K562 (cell line): ENCODE measurements at regions not wholly inside any gene's neighbourhood (a gene's known extent, or its start where the extent isn't known, plus 50 kb on each side); places are given as distances from the start of the nearest gene placed in this dataset.

Source experiments
- ATF7 ChIP-seq: fragments of 450-650 bp; IDR thresholded peaks from 2 replicates; pipeline ENCODE4 v1.7.1; 2014; ENCODE audit warnings: mild to moderate bottlenecking, moderate library complexity
- C11orf30 ChIP-seq: fragments of 450-650 bp; IDR thresholded peaks from 2 replicates; pipeline ENCODE4 v1.6.1; 2016; ENCODE audit warnings: low read depth, mild to moderate bottlenecking
- ESRRA ChIP-seq: fragments of 450-650 bp; IDR thresholded peaks from 2 replicates; pipeline ENCODE4 v1.6.1; 2014; ENCODE audit warnings: low read depth, mild to moderate bottlenecking, moderate library complexity, borderline replicate concordance
- JUN ChIP-seq, 2 experiments: sonication (generic) in 1 of 2; formaldehyde crosslinking in 1 of 2; IDR thresholded peaks; 2 replicates each; pipeline versions ENCODE4 v1.6.1 to v1.8.0; 2012 to 2022; ENCODE audit warnings: borderline replicate concordance in 2 of 2, mild to moderate bottlenecking in 2 of 2, improper control_type of control experiment in 1 of 2, low read depth in 1 of 2, low read length in 1 of 2, missing genetic modification reagents in 1 of 2
- MAFK ChIP-seq: IDR thresholded peaks from 2 replicates; pipeline ENCODE4 v1.6.1; 2011; ENCODE audit warnings: low read length, improper control_type of control experiment
- NFE2 ChIP-seq: IDR thresholded peaks from 2 replicates; pipeline ENCODE4 v1.6.1; 2014; ENCODE audit warnings: antibody characterized with exemption, low read depth
- POLR3A ChIP-seq: IDR thresholded peaks from 2 replicates; pipeline ENCODE4 v1.6.1; 2011; ENCODE audit warnings: borderline replicate concordance, mild to moderate bottlenecking, moderate library complexity; ENCODE audit not compliant: insufficient read length, insufficient read depth; ENCODE audit errors: extremely low read depth
- TCFL5 ChIP-seq: fragments of 250-450 bp; sonication (Bioruptor Pico); conservative IDR thresholded peaks from 2 replicates; pipeline ENCODE4 v1.6.1; 2021; ENCODE audit warnings: mild to moderate bottlenecking, moderate library complexity, matching md5 sums
- ZNF316 ChIP-seq: fragments of 450-650 bp; IDR thresholded peaks from 2 replicates; pipeline ENCODE4 v1.6.1; 2016
- ZNF766 ChIP-seq: fragments of 200-800 bp; sonication (Bioruptor generic); conservative IDR thresholded peaks from 2 replicates; pipeline ENCODE4 v1.6.1; 2016; ENCODE audit warnings: missing genetic modification characterization, missing compliant biosample characterization
- TF ChIP-seq, protein P1 (sequence below): sonication (generic); IDR thresholded peaks from 2 replicates; pipeline ENCODE4 v1.6.1; 2016
- TF ChIP-seq, protein P2 (sequence below), 2 experiments: fragments of 450-650 bp in 1 of 2; sonication (generic) in 1 of 2; formaldehyde crosslinking; conservative IDR thresholded peaks; 2 replicates each; pipeline versions ENCODE4 v1.4.0 to v1.8.1; 2020 to 2022; ENCODE audit warnings: mild to moderate bottlenecking in 1 of 2, missing genetic modification reagents in 1 of 2
- TF ChIP-seq, protein P3 (sequence below): fragments of 450-650 bp; IDR thresholded peaks from 2 replicates; pipeline ENCODE4 v1.6.1; 2016
- TF ChIP-seq, protein P4 (sequence below), 2 experiments: fragments of 450-650 bp in 1 of 2; sonication (generic) in 1 of 2; formaldehyde crosslinking in 1 of 2; IDR thresholded peaks in 1 of 2; conservative IDR thresholded peaks in 1 of 2; 2 replicates each; pipeline versions ENCODE4 v1.6.1 to v1.8.1; 2016 to 2023; ENCODE audit warnings: mild to moderate bottlenecking in 2 of 2, moderate library complexity in 2 of 2, inconsistent platforms in 1 of 2, missing genetic modification reagents in 1 of 2
- TF ChIP-seq, protein P5 (sequence below), 2 experiments: IDR thresholded peaks in 1 of 2; conservative IDR thresholded peaks in 1 of 2; 2 replicates each; pipeline ENCODE4 v1.6.1; 2016; ENCODE audit warnings: low read depth in 2 of 2, mild to moderate bottlenecking in 1 of 2, missing compliant biosample characterization in 1 of 2, missing genetic modification characterization in 1 of 2, moderate library complexity in 1 of 2

DNA sequence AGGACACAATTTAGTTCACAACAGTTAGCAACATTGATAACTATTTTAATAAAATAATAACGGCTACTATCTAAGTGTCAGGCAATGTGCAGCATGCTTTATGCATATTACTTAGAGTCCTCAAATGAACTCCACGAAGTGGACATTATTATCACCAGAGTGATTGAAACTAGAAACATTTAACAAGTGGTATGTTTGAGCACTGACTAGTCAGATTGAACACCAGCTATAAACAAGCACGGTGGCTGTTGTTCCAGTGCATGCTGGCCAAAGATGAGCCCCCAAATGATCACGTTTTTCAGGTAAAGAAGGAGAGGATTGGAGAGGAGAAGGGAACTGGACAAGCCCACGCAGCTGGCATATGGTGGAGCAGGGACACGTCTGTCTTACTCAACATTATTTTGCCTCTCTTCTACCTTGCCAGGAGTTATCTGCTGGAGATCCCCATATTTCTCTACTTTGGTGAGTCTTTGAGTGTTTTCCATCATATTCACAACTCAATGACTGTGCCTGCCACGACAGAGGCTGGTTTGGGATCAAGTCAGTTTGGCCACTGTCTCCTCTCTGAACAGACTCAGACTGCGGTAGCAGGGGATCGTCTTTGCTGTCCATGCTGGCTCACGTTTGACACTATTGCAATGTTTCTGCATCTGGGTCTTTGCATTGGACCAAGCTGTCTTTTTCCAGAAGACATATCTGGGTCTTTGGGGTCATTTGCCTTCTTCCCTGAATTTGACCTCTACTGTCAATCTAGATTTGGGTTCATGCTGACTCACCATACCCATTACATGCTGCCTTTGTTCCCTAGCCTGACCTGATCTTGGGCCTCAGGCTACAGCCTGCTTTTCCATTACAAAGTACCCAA, 66.0 kb upstream of the ACSL3 start (continued):
- no peak for TF ChIP-seq TCFL5 (CRISPR knock-in tag)
- peak; percentile 80 for TF ChIP-seq C11orf30
- TF ChIP-seq ATF7: no peak
- TF ChIP-seq, protein P1, sequence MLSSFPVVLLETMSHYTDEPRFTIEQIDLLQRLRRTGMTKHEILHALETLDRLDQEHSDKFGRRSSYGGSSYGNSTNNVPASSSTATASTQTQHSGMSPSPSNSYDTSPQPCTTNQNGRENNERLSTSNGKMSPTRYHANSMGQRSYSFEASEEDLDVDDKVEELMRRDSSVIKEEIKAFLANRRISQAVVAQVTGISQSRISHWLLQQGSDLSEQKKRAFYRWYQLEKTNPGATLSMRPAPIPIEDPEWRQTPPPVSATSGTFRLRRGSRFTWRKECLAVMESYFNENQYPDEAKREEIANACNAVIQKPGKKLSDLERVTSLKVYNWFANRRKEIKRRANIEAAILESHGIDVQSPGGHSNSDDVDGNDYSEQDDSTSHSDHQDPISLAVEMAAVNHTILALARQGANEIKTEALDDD: peak; percentile 66; the same call in 1 of the 2 replicates
- TF ChIP-seq ZNF316: peak; percentile 76
- TF ChIP-seq, protein P2, sequence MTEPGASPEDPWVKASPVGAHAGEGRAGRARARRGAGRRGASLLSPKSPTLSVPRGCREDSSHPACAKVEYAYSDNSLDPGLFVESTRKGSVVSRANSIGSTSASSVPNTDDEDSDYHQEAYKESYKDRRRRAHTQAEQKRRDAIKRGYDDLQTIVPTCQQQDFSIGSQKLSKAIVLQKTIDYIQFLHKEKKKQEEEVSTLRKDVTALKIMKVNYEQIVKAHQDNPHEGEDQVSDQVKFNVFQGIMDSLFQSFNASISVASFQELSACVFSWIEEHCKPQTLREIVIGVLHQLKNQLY (CRISPR knock-in tag; conservative IDR thresholded peaks at IDR 0.05): no peak
- TF ChIP-seq, protein P3, sequence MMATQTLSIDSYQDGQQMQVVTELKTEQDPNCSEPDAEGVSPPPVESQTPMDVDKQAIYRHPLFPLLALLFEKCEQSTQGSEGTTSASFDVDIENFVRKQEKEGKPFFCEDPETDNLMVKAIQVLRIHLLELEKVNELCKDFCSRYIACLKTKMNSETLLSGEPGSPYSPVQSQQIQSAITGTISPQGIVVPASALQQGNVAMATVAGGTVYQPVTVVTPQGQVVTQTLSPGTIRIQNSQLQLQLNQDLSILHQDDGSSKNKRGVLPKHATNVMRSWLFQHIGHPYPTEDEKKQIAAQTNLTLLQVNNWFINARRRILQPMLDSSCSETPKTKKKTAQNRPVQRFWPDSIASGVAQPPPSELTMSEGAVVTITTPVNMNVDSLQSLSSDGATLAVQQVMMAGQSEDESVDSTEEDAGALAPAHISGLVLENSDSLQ: peak; percentile 72
- TF ChIP-seq ESRRA: peak; percentile 85
- TF ChIP-seq MAFK: peak; percentile 48
- TF ChIP-seq ZNF766: no peak
- no peak for TF ChIP-seq JUN (IDR thresholded peaks at IDR 0.05; ENCODE audit: borderline replicate concordance, low read depth, low read length)
- TF ChIP-seq JUN (CRISPR knock-in tag; IDR thresholded peaks at IDR 0.05; ENCODE audit: borderline replicate concordance): no peak
- TF ChIP-seq, protein P4, sequence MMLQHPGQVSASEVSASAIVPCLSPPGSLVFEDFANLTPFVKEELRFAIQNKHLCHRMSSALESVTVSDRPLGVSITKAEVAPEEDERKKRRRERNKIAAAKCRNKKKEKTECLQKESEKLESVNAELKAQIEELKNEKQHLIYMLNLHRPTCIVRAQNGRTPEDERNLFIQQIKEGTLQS (IDR thresholded peaks at IDR 0.05): 0 out of 2 replicates have a peak, but pooled peaks have one; percentile 20
- TF ChIP-seq, protein P4 (CRISPR knock-in tag; conservative IDR thresholded peaks at IDR 0.05): no peak
- no peak for TF ChIP-seq POLR3A
- TF ChIP-seq NFE2: peak; percentile 77
- TF ChIP-seq, protein P5, sequence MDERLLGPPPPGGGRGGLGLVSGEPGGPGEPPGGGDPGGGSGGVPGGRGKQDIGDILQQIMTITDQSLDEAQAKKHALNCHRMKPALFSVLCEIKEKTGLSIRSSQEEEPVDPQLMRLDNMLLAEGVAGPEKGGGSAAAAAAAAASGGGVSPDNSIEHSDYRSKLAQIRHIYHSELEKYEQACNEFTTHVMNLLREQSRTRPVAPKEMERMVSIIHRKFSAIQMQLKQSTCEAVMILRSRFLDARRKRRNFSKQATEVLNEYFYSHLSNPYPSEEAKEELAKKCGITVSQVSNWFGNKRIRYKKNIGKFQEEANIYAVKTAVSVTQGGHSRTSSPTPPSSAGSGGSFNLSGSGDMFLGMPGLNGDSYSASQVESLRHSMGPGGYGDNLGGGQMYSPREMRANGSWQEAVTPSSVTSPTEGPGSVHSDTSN (CRISPR knock-in tag; IDR thresholded peaks at IDR 0.05; ENCODE audit: low read depth): no peak
- TF ChIP-seq, protein P5 (tag; conservative IDR thresholded peaks at IDR 0.05; ENCODE audit: low read depth): 0 out of 2 replicates have a peak, but pooled peaks have one; percentile 6
